ENCODE measurements at regions not wholly inside any gene's neighbourhood (a gene's known extent, or its start where the extent isn't known, plus 50 kb on each side); places are given as distances from the start of the nearest gene placed in this dataset.

DNA sequence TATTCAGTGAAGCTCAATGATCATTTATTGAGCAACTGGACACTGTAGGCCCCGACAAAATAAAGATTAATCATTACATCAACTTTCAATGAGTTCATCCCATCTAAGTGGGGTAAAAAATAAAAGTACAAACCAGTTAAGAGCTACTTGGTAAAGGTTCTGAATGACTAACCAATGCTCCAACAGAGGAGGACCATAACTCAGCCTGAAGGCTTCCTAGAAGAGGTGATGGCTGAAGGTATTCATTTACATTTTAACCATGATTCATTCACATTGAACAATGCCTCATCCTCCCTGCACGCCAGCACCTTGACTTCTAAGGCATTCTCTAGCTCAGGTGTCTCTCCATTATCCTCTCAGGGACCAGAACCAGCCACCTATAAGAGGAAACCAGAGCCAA lies 201.4 kb downstream of the ZNF462 start:
- no peak for DNase-seq

DNA sequence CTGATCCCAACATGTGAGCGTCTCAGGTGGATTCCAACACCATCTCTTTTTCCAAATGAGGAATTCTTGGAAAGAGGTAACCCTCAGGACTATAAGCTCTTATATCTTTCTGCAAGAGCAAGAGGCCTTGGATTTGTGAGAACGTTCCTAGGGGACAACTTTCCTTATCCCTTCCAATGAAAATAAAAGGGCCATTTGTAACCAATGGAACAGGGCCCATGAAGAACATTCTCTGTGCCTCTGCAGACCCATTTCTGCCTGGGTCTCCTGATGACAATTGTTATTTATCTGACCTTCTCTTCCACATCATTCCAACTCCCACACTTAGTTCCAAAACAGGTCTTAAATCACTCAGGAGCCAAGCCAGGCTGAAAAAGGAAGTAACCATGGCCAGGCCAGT lies 202.6 kb downstream of the ZNF462 start:
- DNase-seq, result no peak

DNA sequence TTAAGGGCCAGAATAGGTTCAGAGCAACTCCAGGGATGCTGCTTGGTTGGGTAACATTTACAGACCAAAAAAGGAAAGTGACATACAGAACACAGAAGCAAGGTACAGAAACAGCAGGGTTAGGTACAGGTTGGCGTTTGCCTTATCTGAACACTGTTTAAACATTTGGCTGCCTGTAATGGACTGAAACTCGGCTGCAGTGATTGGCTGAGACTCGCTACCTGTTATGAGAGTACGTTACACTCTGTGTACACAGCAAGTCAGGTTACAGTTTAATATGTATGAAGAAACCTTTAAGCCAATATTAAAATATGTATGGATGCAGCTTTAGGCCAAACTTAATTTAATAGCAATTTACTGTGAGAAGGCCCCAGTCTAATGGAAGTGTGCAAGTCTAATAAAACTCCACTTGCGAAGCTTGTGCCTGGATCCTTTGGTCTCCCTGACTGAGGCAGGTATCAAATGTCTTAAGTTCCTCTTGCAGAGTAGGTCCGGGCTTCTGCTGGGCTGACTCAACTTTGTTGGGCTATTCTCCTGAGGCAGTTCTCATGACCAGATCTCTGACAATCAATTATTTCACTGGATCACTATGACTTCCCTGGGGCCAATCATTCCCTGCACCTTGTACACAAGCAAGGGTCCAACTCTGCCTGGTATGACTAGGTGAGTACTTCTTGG lies 204.9 kb downstream of the ZNF462 start:
- no peak for DNase-seq

DNA sequence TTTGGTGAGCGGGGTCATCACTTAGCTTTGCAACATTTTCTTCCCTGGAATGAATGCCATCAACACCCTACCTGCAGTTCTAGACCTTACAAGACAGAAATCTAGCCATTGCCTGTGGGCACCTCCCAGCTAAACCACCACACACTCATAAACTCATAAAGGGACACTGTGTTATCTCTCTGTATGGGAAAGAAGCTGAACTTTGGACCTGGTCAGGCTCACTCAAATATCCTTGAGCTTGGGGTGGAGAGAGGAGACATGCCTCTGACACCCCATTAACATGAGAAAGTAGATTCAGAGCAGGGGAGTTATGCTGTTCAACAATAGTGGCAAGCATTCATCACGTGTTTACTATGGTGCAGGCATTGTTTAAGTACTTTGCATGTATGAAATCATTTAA lies 205.6 kb downstream of the ZNF462 start:
- no peak for DNase-seq

DNA sequence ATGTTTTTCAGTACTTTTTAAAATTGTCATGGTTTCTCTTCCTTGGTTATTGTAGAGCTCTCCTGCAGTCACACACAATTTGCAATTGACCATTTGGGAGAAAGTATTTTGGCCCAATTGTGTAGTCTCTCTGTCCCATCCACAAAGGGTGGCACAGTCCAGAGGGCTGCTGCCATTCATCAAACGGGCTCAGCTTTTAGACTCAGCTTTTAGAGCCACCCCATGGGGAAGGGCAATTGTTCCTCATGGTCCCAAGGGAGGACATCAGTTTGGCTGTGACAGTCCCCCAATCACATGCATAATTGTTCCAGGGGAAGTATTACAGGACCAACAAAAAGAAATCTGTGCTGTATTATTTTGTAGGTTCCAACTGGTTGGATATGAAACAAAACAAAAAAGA lies 207.6 kb downstream of the ZNF462 start:
- DNase-seq, result no peak

DNA sequence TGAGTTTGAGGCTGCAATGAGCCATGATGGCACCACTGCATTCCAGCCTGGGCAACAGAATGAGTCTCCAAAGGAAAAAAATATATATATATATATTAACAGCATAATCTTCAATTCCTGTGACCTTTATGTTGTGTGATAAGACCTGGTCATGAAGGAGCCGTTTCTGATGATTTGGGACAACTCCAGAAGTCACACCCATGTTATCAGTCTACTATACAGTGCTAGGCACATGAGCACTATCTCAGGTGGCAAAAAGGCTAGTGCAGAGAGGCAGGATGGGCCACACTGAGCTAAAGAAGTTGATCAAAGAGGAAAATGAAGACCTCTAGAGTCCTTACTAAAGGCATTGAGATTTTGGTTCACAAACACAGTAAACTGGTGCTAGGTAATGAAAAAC lies 205.0 kb upstream of the RAD23B start:
- no peak for DNase-seq

DNA sequence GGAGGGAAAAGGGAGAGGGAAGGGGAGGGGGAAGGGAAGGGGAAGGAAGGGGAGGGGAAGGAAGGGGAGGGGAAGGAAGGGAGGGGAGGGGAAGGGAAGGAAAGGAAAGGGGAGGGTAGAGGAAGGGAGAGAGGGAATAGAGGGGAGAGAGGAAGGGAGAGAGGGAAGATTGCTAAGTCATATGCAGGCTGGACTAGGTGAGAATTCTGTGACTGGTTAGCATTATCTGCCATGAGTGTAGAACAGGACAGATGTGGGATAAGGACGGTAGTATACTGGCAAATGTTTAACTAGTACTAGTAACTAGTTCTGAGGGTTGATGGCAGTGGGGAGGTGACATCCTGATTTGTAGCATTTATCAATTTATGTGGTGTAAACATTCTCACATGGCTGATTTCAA lies 203.5 kb upstream of the RAD23B start:
- no peak for DNase-seq

DNA sequence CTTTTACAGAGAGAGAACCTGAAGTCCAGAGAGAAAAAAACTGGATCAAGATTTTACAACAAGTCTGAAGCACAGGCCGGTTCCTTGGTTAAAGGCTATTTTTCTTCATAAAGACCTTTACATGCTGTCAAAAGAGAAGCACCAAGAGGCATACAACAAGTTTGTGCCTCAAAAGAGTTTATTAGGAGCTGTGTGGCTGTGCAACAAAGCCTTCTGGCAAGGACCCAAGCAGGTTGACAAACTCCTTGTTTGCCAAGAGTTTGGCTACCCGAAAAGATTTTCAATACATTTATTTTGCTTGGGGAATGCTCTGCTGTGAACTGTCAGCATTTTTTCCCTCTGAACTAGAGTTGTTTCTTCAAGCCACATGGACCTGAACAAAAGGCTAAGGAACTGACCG lies 202.9 kb upstream of the RAD23B start:
- DNase-seq, result no peak

DNA sequence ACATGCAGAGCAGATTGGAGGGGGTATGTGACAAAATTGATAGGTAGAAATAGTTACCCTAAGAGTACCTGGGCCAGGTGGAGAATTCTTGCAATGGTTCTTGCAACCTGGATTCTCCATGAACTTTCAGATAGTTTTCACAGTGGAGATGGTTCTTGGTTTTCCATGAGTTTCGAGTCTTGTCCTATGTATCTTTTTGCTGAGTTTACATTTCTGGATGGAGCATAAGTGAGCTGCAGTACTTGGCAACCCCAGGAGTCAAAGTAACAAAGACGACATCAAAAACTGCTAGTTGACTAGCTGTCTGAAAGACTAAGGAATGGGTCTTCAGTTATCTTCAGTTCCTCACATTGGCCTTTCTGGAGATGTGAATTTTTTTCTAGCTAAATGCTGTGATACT lies 196.6 kb upstream of the RAD23B start:
- DNase-seq, result no peak

DNA sequence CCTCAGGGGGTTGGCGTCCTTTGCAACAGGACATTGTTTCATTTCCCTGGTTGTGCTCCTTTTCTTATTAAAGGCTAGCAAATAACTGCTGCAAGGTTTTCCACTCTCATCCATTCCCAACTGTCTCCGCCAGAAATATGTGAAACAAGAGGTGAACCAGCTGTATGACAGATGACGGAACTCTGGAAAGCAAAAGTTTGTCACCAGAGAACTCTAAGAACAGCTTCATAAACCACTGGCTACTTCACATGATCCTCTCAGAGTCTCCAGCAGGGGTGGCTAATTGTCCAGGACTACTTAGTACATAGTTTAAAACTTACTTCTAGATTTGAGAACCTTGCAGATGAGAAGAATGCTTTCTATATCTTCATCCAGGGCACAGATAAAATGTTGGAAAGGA lies 195.9 kb upstream of the RAD23B start:
- no peak for DNase-seq

DNA sequence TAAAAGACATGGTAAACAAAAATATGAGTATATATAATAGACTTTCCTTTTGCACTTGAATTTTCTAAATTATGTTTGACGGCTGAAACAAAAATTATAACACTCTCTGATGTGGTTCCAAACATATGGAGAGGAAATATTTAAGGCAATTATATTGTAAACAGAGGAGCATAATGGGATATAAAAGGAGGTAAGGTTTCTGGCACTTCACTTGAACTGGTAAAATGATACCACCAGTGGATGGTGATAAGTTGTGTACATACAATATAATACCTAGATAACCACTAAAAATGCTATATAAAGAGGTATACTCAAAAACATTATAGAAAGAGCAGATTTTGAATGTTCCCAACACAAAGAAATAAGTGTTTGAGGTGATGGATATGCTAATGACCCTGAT lies 192.9 kb upstream of the RAD23B start:
- DNase-seq, result no peak

DNA sequence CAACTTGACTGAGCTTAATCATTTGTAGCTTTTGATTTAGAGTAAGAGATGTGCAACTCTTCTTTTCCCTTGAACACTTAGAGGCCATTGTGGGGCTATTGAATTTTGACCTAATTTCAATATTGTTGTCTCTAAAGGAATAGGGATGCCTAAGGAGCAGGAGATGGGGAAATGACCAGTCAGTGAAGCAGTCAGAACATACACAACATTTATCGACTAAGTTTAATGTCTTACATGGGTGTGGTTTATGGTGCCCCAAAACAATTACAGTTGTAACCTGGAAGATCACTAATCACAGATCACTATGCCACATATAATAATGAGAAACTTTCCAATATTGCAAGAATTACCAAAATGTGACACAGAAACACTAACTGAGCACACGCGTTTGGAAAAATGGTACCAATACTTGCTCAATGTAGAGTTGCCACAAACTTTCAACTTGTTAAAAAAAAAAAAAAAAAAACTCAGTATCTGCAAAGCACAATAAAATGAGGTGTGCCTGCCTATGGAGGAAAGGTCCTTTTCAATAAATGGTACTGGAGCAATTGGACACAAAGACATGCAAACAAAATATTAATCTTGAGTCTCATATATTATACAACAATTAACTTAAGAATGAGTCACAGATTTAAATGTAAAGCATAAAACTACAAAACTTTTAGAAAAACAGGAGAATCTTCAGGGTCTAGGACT lies 189.6 kb upstream of the RAD23B start:
- no peak for DNase-seq

DNA sequence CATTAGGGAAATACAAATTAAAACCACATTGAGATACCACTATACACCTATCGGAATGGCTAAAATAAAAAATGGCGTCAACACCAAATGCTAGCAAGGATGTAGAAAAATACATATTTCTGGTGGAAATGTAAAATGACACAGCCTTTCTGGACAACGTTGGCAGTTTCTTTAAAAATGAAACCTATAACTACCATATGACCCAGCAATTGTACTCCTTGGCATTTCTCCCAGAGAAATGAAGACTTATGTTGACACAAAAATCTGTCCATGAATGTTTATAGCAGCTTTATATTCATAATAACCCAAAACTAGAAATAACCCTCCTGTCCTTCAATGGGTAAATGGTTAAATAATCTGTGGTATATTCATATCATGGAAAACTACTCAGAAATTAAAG lies 188.7 kb upstream of the RAD23B start:
- no peak for DNase-seq

DNA sequence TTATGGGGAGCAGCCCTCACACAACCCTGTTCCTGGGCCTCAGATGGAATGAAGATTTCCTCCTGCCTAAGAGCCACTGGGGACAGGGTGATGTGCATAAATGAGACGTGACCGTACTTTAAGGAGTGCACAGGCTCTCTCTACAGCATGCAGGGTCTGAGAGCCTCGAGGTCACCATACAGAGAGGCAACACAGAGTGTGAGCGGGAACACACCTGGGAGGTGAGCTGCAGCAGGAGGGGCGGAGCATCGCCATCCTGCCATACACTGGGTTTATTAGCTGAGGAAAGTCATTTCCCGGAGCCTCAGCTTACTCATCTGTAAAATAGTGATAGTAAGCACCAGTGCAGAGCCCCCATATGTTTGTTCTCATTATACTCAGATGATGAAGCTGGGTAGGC lies 182.5 kb upstream of the RAD23B start:
- DNase-seq, result no peak

DNA sequence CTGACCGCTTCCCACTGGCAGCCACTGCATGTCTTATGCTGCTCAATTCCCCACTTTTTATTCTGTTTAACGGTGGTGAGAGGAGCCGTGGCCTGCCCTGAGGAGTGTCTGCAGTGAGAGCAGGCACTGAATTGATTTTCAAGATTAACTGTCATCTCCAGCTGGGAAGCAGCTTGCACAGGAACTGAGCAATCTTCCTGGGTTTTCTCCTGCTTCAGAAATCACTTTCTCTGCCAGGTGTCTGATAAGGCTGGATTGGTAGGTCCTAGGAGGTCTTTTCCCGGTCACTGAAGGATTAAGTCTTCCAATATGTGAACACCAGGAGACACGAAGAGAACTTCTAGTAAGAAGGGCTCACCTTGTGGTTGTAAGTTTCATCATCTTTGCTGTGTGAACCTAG lies 181.1 kb upstream of the RAD23B start:
- DNase-seq, result no peak

DNA sequence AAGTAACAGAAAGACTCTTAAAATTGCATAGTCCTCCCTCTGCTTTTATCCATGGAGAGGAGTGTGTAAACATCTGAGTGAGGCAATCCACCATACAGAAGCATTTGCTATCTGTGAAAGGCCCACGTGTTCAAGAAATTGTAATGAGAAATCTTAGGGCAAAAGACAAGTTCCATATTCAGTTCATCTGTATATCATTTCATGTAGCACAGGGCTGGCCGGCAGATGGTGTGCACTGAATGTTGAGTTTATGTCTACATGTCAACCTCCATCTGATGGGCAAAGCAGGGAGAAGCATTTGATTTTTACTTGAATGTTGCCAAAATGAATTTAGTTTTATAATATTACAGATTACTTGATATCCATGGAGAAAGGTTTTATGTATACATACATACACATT lies 179.5 kb upstream of the RAD23B start:
- no peak for DNase-seq

DNA sequence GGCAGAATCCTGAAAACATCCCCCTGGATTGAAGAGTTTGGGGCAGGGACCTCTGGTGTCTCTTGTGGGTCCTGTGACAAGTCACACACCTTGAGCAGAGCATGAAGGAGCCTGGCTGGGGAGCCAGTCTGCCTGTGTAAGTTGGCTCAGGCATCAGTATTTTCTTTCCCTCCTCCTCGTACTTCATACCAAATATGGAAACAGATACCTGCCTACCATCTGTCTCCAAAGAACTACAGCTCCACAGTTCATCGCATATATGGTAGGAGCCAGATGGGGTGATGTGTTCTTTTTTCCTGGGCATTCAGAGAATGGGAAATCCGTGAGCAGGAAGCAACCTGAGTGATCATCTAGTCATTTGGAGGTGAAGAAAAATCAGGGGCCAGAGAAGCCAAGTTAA lies 177.3 kb upstream of the RAD23B start:
- no peak for DNase-seq

DNA sequence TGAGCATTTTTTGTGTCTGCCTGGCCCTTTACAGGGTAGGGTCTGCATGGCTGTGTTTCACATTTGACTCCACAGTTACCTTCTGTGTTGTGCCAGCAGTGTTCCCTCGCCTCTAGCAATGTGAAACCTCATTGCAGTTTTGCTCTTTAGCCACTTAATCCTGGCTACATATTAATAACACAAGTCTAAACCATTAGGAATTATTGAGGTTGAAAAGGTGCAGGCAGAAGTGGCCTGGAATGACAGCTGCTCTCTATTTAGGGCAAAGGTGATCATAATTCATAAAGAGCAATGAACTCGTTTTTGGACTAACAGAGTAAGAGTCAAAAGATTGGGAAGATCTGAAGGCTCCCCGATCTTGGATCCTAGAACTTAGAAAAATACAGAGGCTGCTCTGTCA lies 176.7 kb upstream of the RAD23B start:
- DNase-seq, result no peak

DNA sequence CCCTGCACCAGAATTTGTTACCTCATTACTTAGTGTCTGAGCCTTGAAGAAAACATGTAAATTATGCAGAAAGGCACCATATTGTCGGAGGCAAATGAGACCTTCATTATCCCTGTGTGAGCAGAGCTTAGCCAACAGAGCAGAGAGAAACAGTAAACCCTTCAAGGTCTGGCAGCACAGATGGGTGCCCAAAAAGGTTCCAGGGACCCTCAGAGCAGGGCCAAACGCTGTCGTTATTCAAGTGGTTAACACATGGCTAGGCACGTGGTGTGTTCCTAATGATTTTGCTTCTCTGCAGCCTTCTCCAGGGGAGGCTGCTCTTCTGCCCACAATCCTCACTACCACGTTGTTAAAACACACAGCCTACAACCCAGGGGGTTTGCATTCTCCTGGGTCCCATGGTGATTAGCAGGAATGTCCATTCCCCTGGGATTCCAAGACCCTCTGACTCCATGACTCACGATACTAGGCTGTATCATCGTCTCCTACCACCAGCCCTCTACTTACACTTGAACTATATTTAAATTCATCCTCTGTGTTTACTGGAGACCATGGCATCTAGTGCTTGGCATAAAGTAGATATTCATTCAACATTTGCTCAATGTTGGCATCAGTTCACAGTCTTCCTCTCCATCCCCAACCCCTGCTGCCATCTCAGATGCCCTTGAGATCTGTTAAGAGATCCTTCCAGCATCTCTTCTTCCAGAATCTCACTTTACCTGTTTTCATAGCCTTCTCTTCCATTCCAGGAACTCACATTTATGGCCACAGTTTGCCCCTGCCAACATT lies 174.5 kb upstream of the RAD23B start:
- no peak for DNase-seq

DNA sequence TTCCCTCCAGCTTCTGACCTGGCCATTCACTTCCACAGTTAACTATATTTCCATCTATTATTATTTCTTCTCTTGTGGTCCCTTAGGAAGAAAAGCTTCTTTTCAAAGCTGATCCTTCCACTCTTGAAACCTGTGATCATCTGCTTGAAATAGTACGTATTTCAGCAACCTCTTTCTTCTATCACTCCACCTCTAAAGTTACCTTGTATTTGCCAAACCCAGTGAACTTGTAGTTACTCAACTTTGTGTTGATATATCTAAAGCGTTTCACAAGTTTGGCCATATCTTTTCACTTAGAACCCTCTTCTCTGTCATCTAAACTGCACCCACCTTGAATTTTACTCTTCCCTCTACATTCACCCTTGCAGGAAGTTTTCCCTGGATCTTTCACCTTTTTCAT lies 173.8 kb upstream of the RAD23B start:
- no peak for DNase-seq

DNA sequence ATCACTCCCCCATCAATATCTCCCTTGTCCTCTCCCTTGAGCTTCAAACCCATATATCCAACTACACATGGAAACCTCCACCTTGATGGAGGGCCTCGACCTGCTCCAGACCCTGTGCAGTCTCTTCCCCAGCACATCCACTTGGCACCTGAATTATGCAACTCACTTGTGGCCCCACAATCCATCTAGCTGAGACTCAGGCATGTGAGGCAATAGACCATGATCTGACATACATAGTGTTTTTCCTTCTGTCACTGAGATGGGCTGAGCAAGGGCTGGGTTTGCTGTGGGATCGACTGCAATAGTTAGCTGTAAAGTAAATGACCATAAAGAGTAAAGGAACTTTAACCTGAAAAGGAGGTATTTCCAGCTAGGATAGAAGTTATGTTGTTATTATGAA lies 172.9 kb upstream of the RAD23B start:
- DNase-seq, result no peak

DNA sequence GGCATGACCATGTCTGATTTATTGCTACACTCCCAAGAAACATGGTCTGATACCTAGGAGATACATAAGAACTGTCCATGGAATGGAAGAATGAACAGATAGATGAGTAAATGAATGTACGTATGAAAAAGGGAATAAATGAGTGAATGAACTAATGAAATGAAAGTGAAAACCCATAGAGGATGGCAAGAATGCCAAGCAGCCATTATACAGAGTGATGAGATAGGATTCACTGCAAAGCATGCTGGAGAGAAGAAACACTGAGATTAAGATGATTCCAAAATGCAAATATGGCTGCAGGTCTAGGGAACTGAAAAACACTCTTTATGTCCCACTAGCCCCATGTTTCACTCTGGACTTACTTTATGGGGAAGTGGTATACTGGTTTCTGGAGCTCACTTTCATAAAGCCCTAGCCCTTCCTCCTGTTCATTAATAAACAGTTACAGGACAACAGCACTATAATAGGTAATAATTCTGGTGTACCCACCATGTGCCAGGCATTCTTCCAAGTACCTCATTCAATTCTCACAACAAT lies 170.3 kb upstream of the RAD23B start:
- DNase-seq, result no peak

DNA sequence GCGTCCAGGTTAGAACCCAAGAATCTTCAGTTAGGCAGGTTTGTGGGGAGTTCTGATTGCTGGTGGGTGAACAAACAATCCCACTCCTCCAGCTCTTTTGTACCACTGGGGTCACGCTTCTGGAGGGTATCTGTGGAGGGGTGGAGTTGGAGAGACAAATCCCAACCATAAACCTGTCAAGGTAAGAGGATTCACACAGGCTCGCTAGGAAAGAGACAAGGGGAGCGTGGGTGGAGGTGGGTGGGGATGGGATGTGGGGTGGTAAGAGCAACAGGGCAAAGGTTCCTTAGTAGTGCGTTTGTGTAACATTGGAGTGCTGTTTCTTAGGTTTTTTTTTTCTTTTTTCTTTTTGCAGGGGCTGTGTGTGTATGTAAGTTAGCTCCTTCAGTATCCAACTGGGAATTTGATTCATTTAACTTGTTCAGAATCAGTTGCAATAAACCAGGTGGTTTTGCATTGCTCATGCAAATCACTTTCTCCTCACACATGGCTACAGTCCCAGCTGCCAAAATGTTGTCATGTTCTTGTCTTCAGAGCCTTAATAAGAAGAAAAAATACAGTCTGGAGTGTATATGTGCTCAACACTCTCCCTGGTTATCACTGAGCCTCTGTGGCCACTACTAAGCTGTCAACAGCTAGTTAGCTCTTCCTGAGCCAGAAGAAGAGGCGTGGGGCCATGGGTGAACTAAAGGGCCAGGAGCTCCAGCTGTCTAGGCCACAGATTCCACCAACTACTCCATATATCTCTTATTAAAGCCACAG lies 164.0 kb upstream of the RAD23B start:
- no peak for DNase-seq

Data from NCI-H1092 (cell line).